MM.1S (cell line): ENCODE measurements at regions not wholly inside any gene's neighbourhood (a gene's known extent, or its start where the extent isn't known, plus 50 kb on each side); places are given as distances from the start of the nearest gene placed in this dataset.
"Not testable (repeated sequence)": the region's sequence is repeated elsewhere in the genome, so short reads cannot be mapped to it uniquely, and the experiment has no call there.

Source experiments
- DNase-seq: peaks from one replicate; pipeline ENCODE4 v3.0.0-alpha.2; 2015
- H2AFZ ChIP-seq: fragments of 300-600 bp; sonication (generic); 2 replicates; pipeline ENCODE4 v1.6.0; 2016; ENCODE audit warnings: antibody characterized with exemption, low read length
- H3F3A ChIP-seq: fragments of 300-600 bp; sonication (generic); 2 replicates; pipeline ENCODE4 v1.6.1; 2016; ENCODE audit warnings: mild to moderate bottlenecking, antibody characterized with exemption, low read length, moderate library complexity, mixed read lengths; ENCODE audit not compliant: insufficient read depth
- H3K27ac ChIP-seq: fragments of 300-600 bp; sonication (generic); 2 replicates; pipeline ENCODE4 v1.5.1; 2016; ENCODE audit warnings: mild to moderate bottlenecking, low read length
- H3K27me3 ChIP-seq: fragments of 300-600 bp; sonication (generic); replicated peaks from 2 replicates; pipeline ENCODE4 v1.6.0; 2016; ENCODE audit warnings: low read length; ENCODE audit not compliant: insufficient read depth
- H3K36me3 ChIP-seq: fragments of 300-600 bp; sonication (generic); replicated peaks from 2 replicates; pipeline ENCODE4 v1.6.1; 2016; ENCODE audit warnings: mild to moderate bottlenecking, low read length, mixed read lengths; ENCODE audit not compliant: insufficient read depth
- H3K4me1 ChIP-seq: fragments of 300-600 bp; sonication (generic); 2 replicates; pipeline ENCODE4 v1.6.1; 2016; ENCODE audit warnings: low read length, mixed read lengths
- H3K4me2 ChIP-seq: fragments of 300-600 bp; sonication (generic); 2 replicates; pipeline ENCODE4 v1.6.0; 2016; ENCODE audit warnings: low read depth, low read length
- H3K4me3 ChIP-seq: fragments of 300-600 bp; sonication (generic); 2 replicates; pipeline ENCODE4 v1.5.1; 2016; ENCODE audit warnings: low read length, mixed read lengths
- H3K79me2 ChIP-seq: fragments of 300-600 bp; sonication (generic); 2 replicates; pipeline ENCODE4 v1.6.1; 2016; ENCODE audit warnings: mixed run types, low read length, mixed read lengths
- H3K9ac ChIP-seq: fragments of 300-600 bp; sonication (generic); 2 replicates; pipeline ENCODE4 v1.6.1; 2016; ENCODE audit warnings: low read length, mixed read lengths
- H3K9me2 ChIP-seq: fragments of 300-600 bp; sonication (generic); replicated peaks from 2 replicates; pipeline ENCODE4 v1.6.1; 2016; ENCODE audit warnings: mild to moderate bottlenecking, low read length, mixed read lengths; ENCODE audit not compliant: insufficient read depth
- H3K9me3 ChIP-seq: fragments of 300-600 bp; sonication (generic); replicated peaks from 2 replicates; pipeline ENCODE4 v1.6.1; 2016; ENCODE audit warnings: mild to moderate bottlenecking, low read length, mixed read lengths; ENCODE audit not compliant: insufficient read depth
- H4K20me1 ChIP-seq: fragments of 300-600 bp; sonication (generic); 2 replicates; pipeline ENCODE4 v1.6.1; 2016; ENCODE audit warnings: mild to moderate bottlenecking, low read length, moderate library complexity, mixed read lengths; ENCODE audit not compliant: insufficient read depth
- CTCF ChIP-seq: fragments of 300-600 bp; sonication (generic); IDR thresholded peaks from 2 replicates; pipeline ENCODE4 v1.5.1; 2016; ENCODE audit warnings: antibody characterized with exemption, low read length, mixed read lengths
- EZH2 ChIP-seq: fragments of 300-600 bp; sonication (generic); optimal IDR thresholded peaks from 2 replicates; pipeline ENCODE3; 2017; ENCODE audit warnings: low read depth, mild to moderate bottlenecking, antibody characterized with exemption, low read length, mixed read lengths
- EZH2phosphoT487 ChIP-seq: fragments of 300-600 bp; sonication (generic); IDR thresholded peaks from 2 replicates; pipeline ENCODE4 v1.6.1; 2018; ENCODE audit warnings: antibody characterized with exemption, low read length

GRCh38 chr21:27769763-27770162 lies 802.9 kb upstream of the ADAMTS5 start:
- H2AFZ ChIP-seq, result no peak overlapping the region
- no peak for DNase-seq
- no peaks in the 10 kb centered on the region for H3K79me2 ChIP-seq
- H3K9me3 ChIP-seq, result no peaks in the 10 kb centered on the region
- H3K27ac ChIP-seq, result no peak overlapping the region
- H3K27me3 ChIP-seq, result no peaks in the 10 kb centered on the region
- H3K4me1 ChIP-seq, result no peaks in the 10 kb centered on the region
- no peaks in the 10 kb centered on the region for H4K20me1 ChIP-seq
- no peak overlapping the region for H3K9ac ChIP-seq
- H3K4me2 ChIP-seq, result no peak overlapping the region
- no peak overlapping the region for H3K4me3 ChIP-seq
- TF ChIP-seq EZH2phosphoT487 (no peak), EZH2 (no peak), CTCF (no peak)
- H3K9me2 ChIP-seq, result no peaks in the 10 kb centered on the region
- H3F3A ChIP-seq, result no peaks in the 10 kb centered on the region
- no peaks in the 10 kb centered on the region for H3K36me3 ChIP-seq

GRCh38 chr21:27768046-27768637 lies 801.3 kb upstream of the ADAMTS5 start:
- not testable (repeated sequence) for H3F3A ChIP-seq, H3K4me1 ChIP-seq, H3K27me3 ChIP-seq, H2AFZ ChIP-seq, H4K20me1 ChIP-seq, DNase-seq, H3K9ac ChIP-seq, H3K9me2 ChIP-seq, H3K79me2 ChIP-seq, H3K4me2 ChIP-seq, H3K9me3 ChIP-seq, H3K27ac ChIP-seq, H3K36me3 ChIP-seq, H3K4me3 ChIP-seq

- Histone ChIP-seq H4K20me1 (no peaks in the 10 kb centered on the region), H3K9me3 (no peaks in the 10 kb centered on the region), H3K4me2 (no peak overlapping the region), H3F3A (no peaks in the 10 kb centered on the region), H3K27ac (no peak overlapping the region), H3K9ac (no peak overlapping the region), H3K27me3 (no peaks in the 10 kb centered on the region), H3K36me3 (no peaks in the 10 kb centered on the region), H3K79me2 (no peaks in the 10 kb centered on the region), H3K4me3 (no peak overlapping the region), H2AFZ (no peak overlapping the region), H3K4me1 (no peaks in the 10 kb centered on the region), H3K9me2 (no peaks in the 10 kb centered on the region)
- DNase-seq, result no peak
- TF ChIP-seq CTCF (no peak), EZH2phosphoT487 (no peak)
Measured at GRCh38 chr21:27764056-27764455, 797.2 kb upstream of the ADAMTS5 start.

- H2AFZ ChIP-seq, result no peak overlapping the region
Measured at GRCh38 chr21:27761623-27762022, 794.7 kb upstream of the ADAMTS5 start.

More at GRCh38 chr21:27761623-27762022, 794.7 kb upstream of the ADAMTS5 start:
- Histone ChIP-seq H3K9me3 (no peaks in the 10 kb centered on the region), H3K4me3 (no peak overlapping the region), H3K27me3 (no peaks in the 10 kb centered on the region), H3K79me2 (no peaks in the 10 kb centered on the region), H3F3A (no peaks in the 10 kb centered on the region), H3K9ac (no peak overlapping the region), H3K4me1 (no peaks in the 10 kb centered on the region), H3K9me2 (no peaks in the 10 kb centered on the region), H3K4me2 (no peak overlapping the region), H3K27ac (no peak overlapping the region), H4K20me1 (no peaks in the 10 kb centered on the region), H3K36me3 (no peaks in the 10 kb centered on the region)
- DNase-seq, result no peak
- TF ChIP-seq EZH2phosphoT487 (no peak), CTCF (no peak), EZH2 (no peak)
